ENCODE measurements at regions not wholly inside any gene's neighbourhood (a gene's known extent, or its start where the extent isn't known, plus 50 kb on each side); places are given as distances from the start of the nearest gene placed in this dataset.

GRCh38 chr20:62537649-62538292 lies 62.0 kb upstream of the GATA5 start:
- Mint-ChIP-seq H3K9me3 (no peaks in the 10 kb centered on the region), H3K27ac (no peak overlapping the region), H3K27me3 (no peaks in the 10 kb centered on the region), H3K4me3 (no peak overlapping the region), H3K4me1 (ENCODE audit: low read depth) (no peaks in the 10 kb centered on the region), H3K36me3 (no peaks in the 10 kb centered on the region)
- ChIA-PET CTCF (interaction anchor here (0.6 kb wide), 1 partner anchor 371 kb away, joined by 4 read pairs; no protein-coding TSS in a partner anchor), POLR2A (no interaction called here)
- no peak for DNase-seq
- intact Hi-C loops (cut with micrococcal nuclease) = no loop called here

DNA sequence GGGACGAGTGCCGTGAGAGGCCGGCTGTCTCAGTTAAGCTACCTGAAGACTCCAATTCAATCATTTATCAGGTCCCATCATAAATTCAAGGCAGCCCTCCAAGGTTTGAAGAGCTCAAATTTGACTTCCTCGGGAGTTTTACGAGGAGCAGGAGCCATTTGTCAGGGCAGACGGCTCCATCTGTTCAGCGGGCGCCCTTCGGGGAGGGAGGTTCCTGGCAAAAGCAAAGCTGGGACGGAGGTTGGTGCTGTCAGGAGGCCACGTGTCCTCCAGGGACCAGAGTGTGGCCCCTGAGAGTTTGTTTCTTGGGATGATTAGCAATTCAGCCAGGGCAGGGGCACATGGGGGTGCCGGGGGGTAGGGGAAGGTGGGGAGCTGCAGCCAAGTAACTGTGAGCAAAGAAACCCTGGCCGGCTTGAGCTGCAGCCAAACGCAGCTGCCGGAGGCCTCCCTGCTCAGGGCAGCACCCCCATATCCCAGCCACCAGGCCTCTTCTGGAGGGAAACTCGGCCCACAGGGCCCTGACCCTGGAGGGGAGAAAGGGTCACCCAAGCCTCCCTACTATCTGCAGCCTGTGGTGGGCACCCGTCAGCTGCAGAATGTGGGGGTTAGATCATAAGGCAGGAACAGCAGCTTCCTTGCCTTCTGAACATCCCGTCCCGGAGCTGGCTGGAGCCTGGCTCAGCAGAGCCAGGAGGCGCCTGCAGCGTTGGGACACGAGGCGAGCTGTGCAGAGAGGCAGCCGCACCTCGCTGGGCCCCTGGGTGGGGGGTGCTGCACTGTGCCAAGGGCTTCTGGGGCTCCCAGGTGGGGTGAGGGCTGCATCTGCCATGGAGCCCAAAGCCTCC lies 63.6 kb upstream of the GATA5 start:
- Mint-ChIP-seq H3K4me3 (no peak overlapping the region), H3K9me3 (peaks cover 2% of the 10 kb centered on the region), H3K27ac (no peak overlapping the region), H3K4me1 (ENCODE audit: low read depth) (no peaks in the 10 kb centered on the region), H3K36me3 (no peaks in the 10 kb centered on the region), H3K27me3 (no peaks in the 10 kb centered on the region)
- DNase-seq = no peak
- intact Hi-C loops (cut with micrococcal nuclease) = no loop called here
- ChIA-PET CTCF (no interaction called here), POLR2A (no interaction called here)

DNA sequence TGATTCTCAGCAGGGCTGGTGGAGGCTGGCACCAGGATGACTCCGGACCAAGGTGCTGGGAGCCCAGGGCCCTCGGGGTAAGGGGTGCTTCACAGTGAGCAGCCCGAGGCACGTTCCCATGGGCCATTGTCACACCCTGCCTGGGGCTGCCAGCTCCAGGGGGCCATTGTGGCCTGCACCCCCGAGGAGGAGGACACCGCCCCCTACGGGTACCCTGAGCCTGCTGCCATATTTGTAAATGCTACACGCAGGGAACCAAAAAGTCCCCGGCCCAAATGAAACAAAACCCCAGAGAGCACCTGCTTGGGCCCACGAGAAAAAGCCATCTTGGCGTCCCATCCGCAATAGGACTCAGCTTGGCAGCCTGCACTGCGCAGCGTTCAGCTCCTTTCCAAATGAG lies 64.7 kb upstream of the GATA5 start:
- CTCF ChIA-PET = interaction anchor here (1.1 kb wide), 1 partner anchor 35 kb away, joined by 3 read pairs; no protein-coding TSS in a partner anchor
- POLR2A ChIA-PET = no interaction called here
- Mint-ChIP-seq H3K27me3 (no peaks in the 10 kb centered on the region), H3K36me3 (no peaks in the 10 kb centered on the region), H3K4me1 (ENCODE audit: low read depth) (no peaks in the 10 kb centered on the region), H3K27ac (no peak overlapping the region), H3K9me3 (peaks cover 5% of the 10 kb centered on the region), H3K4me3 (no peak overlapping the region)
- no peak for DNase-seq
- intact Hi-C loops (cut with micrococcal nuclease) = no loop called here

DNA sequence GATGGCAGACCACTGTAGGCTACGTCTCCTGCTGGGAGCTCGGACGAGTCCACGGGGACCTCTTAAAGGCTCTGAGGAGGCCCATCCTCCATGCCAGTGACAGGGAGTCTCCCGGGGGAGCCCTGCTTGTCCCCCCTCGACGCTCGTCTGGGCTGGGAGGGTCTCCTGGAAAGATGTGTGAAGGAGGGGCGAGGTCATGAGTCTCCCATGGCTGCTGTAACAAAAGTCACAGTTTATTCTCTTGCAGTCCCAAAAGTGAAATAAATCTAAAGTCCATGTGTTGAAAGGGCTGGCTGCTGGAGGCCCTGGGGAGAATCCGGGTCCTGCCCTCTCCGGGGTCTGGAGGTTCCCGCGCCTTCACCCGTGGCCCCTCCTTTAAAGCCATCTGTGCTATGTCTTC lies 67.1 kb upstream of the GATA5 start:
- POLR2A ChIA-PET = no interaction called here

DNA sequence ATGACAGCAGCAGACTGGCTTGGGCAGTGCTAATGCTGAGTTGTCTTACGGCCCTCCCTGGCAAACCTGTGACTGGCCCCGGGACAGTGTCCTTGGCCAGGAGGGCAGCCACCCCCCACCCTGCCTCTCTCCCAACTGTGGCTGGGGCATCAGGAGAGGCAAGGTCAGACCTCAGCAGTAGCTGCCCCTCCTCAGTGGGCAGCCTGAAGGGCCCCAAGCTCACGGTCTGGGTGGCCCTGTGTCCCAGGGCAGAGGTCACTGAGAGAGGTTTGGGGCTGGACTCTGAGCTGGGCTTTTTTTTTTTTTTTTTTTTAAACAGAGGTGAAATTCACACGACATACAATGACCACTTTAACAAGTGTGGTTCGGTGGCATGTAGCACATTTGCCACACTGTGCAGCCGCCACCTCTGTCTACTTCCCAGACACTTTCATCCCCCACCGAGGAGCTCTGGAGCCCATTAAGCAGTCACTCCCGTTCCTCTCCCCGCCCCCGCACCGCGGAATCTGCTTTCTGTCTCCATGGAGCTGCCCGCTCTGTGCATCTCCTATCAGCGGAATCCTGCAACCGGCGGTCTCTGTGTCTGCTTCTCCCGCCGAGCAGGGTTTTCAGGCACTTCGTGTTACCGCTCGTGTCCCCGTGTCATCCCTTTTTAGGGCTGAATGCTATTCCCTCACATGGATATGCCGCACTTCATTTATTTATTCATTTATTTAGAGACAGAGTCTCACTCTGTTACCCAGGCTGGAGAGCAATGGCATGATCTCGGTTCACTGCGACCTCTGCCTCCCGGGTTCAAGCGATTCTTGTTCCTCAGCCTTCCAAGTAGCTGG lies 67.9 kb upstream of the GATA5 start:
- ChIA-PET CTCF (no interaction called here), POLR2A (no interaction called here)
- Mint-ChIP-seq H3K27ac (no peak overlapping the region), H3K4me3 (no peak overlapping the region), H3K9me3 (peaks cover 5% of the 10 kb centered on the region), H3K27me3 (no peaks in the 10 kb centered on the region), H3K36me3 (no peaks in the 10 kb centered on the region), H3K4me1 (ENCODE audit: low read depth) (no peaks in the 10 kb centered on the region)
- intact Hi-C loops (cut with micrococcal nuclease) = no loop called here
- DNase-seq = no peak

More for the DNA sequence above, 67.1 kb upstream of the GATA5 start:
- H3K4me3 Mint-ChIP-seq = no peak overlapping the region
- CTCF ChIA-PET = no interaction called here
- H3K27me3 Mint-ChIP-seq = no peaks in the 10 kb centered on the region
- H3K36me3 Mint-ChIP-seq = no peaks in the 10 kb centered on the region
- H3K27ac Mint-ChIP-seq = no peak overlapping the region
- H3K9me3 Mint-ChIP-seq = peaks cover 5% of the 10 kb centered on the region
- no peak for DNase-seq
- intact Hi-C loops (cut with micrococcal nuclease) = no loop called here
- H3K4me1 Mint-ChIP-seq (ENCODE audit: low read depth) = no peaks in the 10 kb centered on the region

DNA sequence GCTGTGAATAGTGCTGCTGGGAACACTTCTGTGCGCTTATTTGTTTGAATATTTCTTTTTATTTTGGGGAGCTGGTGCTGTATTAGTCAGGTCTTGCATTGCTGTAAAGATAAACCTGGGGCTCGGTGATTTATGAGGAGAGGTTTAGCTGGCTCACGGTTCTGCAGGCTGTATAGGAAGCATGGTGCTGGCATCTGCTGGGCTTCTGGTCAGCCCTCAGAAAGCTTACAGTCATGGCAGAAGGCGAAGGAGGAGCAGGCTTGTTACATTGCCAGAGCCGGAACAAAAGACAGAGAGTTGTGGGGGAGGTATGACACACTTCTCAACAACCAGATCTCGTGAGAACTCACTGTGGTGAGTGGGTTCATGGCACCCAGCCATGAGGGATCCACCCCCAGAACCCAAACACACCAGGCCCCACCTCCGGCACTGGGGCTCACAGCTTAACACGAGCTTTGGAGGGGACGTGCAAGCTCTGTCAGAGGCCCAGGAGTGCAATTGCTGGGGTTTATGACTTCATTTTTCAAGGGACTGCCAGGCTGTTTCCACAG lies 68.8 kb upstream of the GATA5 start:
- intact Hi-C loops (cut with micrococcal nuclease) = no loop called here
- H3K4me1 Mint-ChIP-seq (ENCODE audit: low read depth) = no peaks in the 10 kb centered on the region
- no peak overlapping the region for H3K4me3 Mint-ChIP-seq
- peaks cover 4% of the 10 kb centered on the region for H3K27me3 Mint-ChIP-seq
- no peak for DNase-seq
- H3K27ac Mint-ChIP-seq = no peak overlapping the region
- ChIA-PET POLR2A (no interaction called here), CTCF (no interaction called here)
- peaks cover 5% of the 10 kb centered on the region for H3K9me3 Mint-ChIP-seq
- no peaks in the 10 kb centered on the region for H3K36me3 Mint-ChIP-seq

- Mint-ChIP-seq H3K36me3 (no peaks in the 10 kb centered on the region), H3K4me3 (no peak overlapping the region), H3K27me3 (peaks cover 6% of the 10 kb centered on the region), H3K9me3 (peaks cover 5% of the 10 kb centered on the region), H3K27ac (no peak overlapping the region), H3K4me1 (ENCODE audit: low read depth) (no peaks in the 10 kb centered on the region)
- intact Hi-C loops (cut with micrococcal nuclease) = no loop called here
- POLR2A ChIA-PET = no interaction called here
- no peak for DNase-seq
- CTCF ChIA-PET = no interaction called here
Observed at GRCh38 chr20:62545271-62545670, 69.5 kb upstream of the GATA5 start.

DNA sequence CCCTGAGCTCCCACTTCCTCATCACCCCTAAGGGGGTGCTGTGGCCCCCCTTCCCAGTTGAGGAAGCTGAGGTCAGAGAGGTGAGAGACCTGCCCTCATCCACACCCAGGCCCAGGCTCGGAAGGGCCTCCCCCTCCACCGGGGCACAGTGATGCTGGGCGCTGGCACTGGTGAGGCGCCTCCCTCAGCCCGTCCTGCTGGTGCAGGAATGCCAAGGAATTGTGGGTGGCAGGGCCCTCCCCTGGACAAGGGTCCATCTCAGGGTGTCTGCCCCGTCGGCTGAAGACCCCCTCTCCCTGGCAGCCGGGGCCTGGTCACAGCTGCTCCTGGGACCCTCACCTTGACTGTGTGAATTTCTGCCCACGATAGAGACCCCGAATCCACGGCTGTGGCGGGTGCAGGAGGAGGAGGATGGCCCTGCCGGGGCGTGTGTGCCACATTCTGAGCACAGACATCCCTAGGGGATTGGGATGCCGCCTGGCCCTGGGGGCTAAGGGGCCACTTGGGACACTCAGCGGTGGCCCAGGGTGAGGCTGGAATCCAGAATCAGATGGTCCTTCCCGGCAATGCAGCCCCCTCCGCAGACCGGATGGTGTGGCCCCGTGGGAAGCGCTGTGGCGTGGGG lies 70.2 kb upstream of the GATA5 start:
- no peak overlapping the region for H3K27ac Mint-ChIP-seq
- peaks cover 4% of the 10 kb centered on the region for H3K4me1 Mint-ChIP-seq (ENCODE audit: low read depth)
- DNase-seq = no peak
- H3K27me3 Mint-ChIP-seq = peaks cover 9% of the 10 kb centered on the region
- H3K9me3 Mint-ChIP-seq = peaks cover 5% of the 10 kb centered on the region
- H3K36me3 Mint-ChIP-seq = no peaks in the 10 kb centered on the region
- ChIA-PET CTCF (no interaction called here), POLR2A (no interaction called here)
- intact Hi-C loops (cut with micrococcal nuclease) = no loop called here
- H3K4me3 Mint-ChIP-seq = no peak overlapping the region

GRCh38 chr20:62546606-62547005 lies 70.8 kb upstream of the GATA5 start:
- H3K36me3 Mint-ChIP-seq = no peaks in the 10 kb centered on the region
- DNase-seq = no peak
- H3K27me3 Mint-ChIP-seq = peaks cover 10% of the 10 kb centered on the region
- POLR2A ChIA-PET = no interaction called here
- H3K4me1 Mint-ChIP-seq (ENCODE audit: low read depth) = peaks cover 5% of the 10 kb centered on the region
- intact Hi-C loops (cut with micrococcal nuclease) = no loop called here
- H3K27ac Mint-ChIP-seq = no peak overlapping the region
- H3K9me3 Mint-ChIP-seq = peaks cover 5% of the 10 kb centered on the region
- H3K4me3 Mint-ChIP-seq = no peak overlapping the region
- CTCF ChIA-PET = no interaction called here

DNA sequence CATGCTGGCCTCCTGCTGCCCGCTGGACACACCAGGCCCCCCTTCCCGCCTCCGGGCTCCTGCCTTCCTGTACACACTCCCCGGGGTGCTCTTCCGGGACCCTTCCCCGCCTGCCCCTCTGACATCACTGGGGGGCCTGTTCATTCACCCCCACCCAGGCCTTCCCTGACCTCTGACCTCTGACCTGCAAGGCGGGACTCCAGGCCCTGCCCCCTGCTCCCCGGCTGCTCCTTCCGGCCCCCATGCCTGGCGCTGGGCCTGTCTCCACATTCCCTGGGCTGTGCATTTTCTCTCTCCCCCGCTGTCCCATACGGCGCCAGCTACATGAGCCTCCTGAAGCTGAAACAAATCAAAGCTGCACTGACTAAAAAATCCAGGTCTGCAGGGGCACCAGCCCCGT lies 71.6 kb upstream of the GATA5 start:
- H3K27ac Mint-ChIP-seq = no peak overlapping the region
- peaks cover 8% of the 10 kb centered on the region for H3K4me1 Mint-ChIP-seq (ENCODE audit: low read depth)
- peaks cover 5% of the 10 kb centered on the region for H3K9me3 Mint-ChIP-seq
- CTCF ChIA-PET = no interaction called here
- no peak overlapping the region for H3K4me3 Mint-ChIP-seq
- POLR2A ChIA-PET = no interaction called here
- no peaks in the 10 kb centered on the region for H3K36me3 Mint-ChIP-seq
- DNase-seq = no peak
- intact Hi-C loops (cut with micrococcal nuclease) = no loop called here
- peaks cover 14% of the 10 kb centered on the region for H3K27me3 Mint-ChIP-seq

GRCh38 chr20:62548471-62548870 lies 72.7 kb upstream of the GATA5 start:
- no peaks in the 10 kb centered on the region for H3K36me3 Mint-ChIP-seq
- no peak overlapping the region for H3K27ac Mint-ChIP-seq
- intact Hi-C loops (cut with micrococcal nuclease) = no loop called here
- H3K9me3 Mint-ChIP-seq = peaks cover 5% of the 10 kb centered on the region
- POLR2A ChIA-PET = no interaction called here
- H3K4me1 Mint-ChIP-seq (ENCODE audit: low read depth) = peaks cover 8% of the 10 kb centered on the region
- CTCF ChIA-PET = no interaction called here
- DNase-seq = no peak
- H3K4me3 Mint-ChIP-seq = no peak overlapping the region
- H3K27me3 Mint-ChIP-seq = peaks cover 22% of the 10 kb centered on the region

- intact Hi-C loops (cut with micrococcal nuclease) = no loop called here
- Mint-ChIP-seq H3K4me1 (ENCODE audit: low read depth) (peaks cover 8% of the 10 kb centered on the region), H3K27me3 (peaks cover 27% of the 10 kb centered on the region), H3K9me3 (peaks cover 5% of the 10 kb centered on the region), H3K27ac (no peak overlapping the region), H3K4me3 (no peak overlapping the region), H3K36me3 (no peaks in the 10 kb centered on the region)
- CTCF ChIA-PET = no interaction called here
- no peak for DNase-seq
- POLR2A ChIA-PET = no interaction called here
Observed at GRCh38 chr20:62549029-62549428, 73.2 kb upstream of the GATA5 start.

All from activated CD4-positive, alpha-beta memory T cell treated with anti-CD3 and anti-CD28 coated beads for 36 hours (primary cell).